Fibroblast of lung (primary cell): ENCODE measurements at regions not wholly inside any gene's neighbourhood (a gene's known extent, or its start where the extent isn't known, plus 50 kb on each side); places are given as distances from the start of the nearest gene placed in this dataset.

Source experiments
- DNase-seq, 2 donors: peaks; one replicate each; pipeline versions ENCODE4 v3.0.0 to v3.0.0-alpha.2; 2010; ENCODE audit warnings: low read depth in 2 of 2
- H2AFZ ChIP-seq: 2 replicates; pipeline ENCODE4 v1.5.1; 2012; ENCODE audit warnings: low read length, control low read depth, inconsistent platforms
- H3K27ac ChIP-seq: 2 replicates; pipeline ENCODE4 v1.5.1; 2011; ENCODE audit warnings: low read length, control low read depth; ENCODE audit not compliant: insufficient read depth
- H3K27me3 ChIP-seq: 2 replicates; pipeline ENCODE4 v1.5.1; 2011; ENCODE audit warnings: mild to moderate bottlenecking, low read length; ENCODE audit not compliant: control insufficient read depth, insufficient read depth
- H3K36me3 ChIP-seq: 2 replicates; pipeline ENCODE4 v1.5.1; 2011; ENCODE audit warnings: low read length; ENCODE audit not compliant: control insufficient read depth, insufficient read depth
- H3K4me1 ChIP-seq: 2 replicates; pipeline ENCODE4 v1.5.1; 2011; ENCODE audit warnings: low read length; ENCODE audit not compliant: control insufficient read depth, insufficient read depth; ENCODE audit errors: extremely low read depth
- H3K4me2 ChIP-seq: 2 replicates; pipeline ENCODE4 v1.5.1; 2011; ENCODE audit warnings: low read length, control low read depth; ENCODE audit not compliant: insufficient read depth; ENCODE audit errors: extremely low read depth
- H3K4me3 ChIP-seq, 4 experiments: fragments of 200-600 bp in 1 of 4; sonication (generic) in 1 of 4; replicated peaks in 1 of 4; 2 replicates each; pipeline ENCODE4 v1.5.1; 2011 to 2016; ENCODE audit warnings: low read length in 4 of 4, low read depth in 3 of 4, mild to moderate bottlenecking in 3 of 4, control low read depth in 2 of 4, inconsistent platforms in 1 of 4, mixed read lengths in 1 of 4; ENCODE audit not compliant: insufficient read depth in 1 of 4; ENCODE audit errors: control extremely low read depth in 1 of 4
- H3K79me2 ChIP-seq: 2 replicates; pipeline ENCODE4 v1.5.1; 2012; ENCODE audit warnings: mild to moderate bottlenecking, low read length, inconsistent platforms; ENCODE audit not compliant: control insufficient read depth, insufficient read depth
- H3K9ac ChIP-seq: 2 replicates; pipeline ENCODE4 v1.5.1; 2011; ENCODE audit warnings: mild to moderate bottlenecking, low read length, control low read depth; ENCODE audit not compliant: insufficient read depth
- H3K9me3 ChIP-seq: 2 replicates; pipeline ENCODE4 v1.5.1; 2012; ENCODE audit warnings: low read depth, low read length; ENCODE audit not compliant: control insufficient read depth, insufficient read depth
- H4K20me1 ChIP-seq: 2 replicates; pipeline ENCODE4 v1.5.1; 2011; ENCODE audit warnings: low read length; ENCODE audit not compliant: control insufficient read depth, insufficient read depth; ENCODE audit errors: extremely low read depth
- EZH2 ChIP-seq: IDR thresholded peaks from 2 replicates; pipeline ENCODE4 v1.5.1; 2012; ENCODE audit warnings: low read length, control low read depth, mild to moderate bottlenecking; ENCODE audit errors: missing control alignments
- TF ChIP-seq, protein P1 (sequence below), 2 donors: IDR thresholded peaks in 1 of 2; conservative IDR thresholded peaks in 1 of 2; 1 replicate in 1 of 2; 2 replicates in 1 of 2; pipeline ENCODE4 v1.5.1; 2011 to 2012; ENCODE audit warnings: low read length in 2 of 2, control low read depth in 1 of 2, inconsistent platforms in 1 of 2, low read depth in 1 of 2, mild to moderate bottlenecking in 1 of 2

GRCh38 chr11:122261546-122261945 is 145.5 kb upstream of the BLID start:
- TF ChIP-seq, protein P1, sequence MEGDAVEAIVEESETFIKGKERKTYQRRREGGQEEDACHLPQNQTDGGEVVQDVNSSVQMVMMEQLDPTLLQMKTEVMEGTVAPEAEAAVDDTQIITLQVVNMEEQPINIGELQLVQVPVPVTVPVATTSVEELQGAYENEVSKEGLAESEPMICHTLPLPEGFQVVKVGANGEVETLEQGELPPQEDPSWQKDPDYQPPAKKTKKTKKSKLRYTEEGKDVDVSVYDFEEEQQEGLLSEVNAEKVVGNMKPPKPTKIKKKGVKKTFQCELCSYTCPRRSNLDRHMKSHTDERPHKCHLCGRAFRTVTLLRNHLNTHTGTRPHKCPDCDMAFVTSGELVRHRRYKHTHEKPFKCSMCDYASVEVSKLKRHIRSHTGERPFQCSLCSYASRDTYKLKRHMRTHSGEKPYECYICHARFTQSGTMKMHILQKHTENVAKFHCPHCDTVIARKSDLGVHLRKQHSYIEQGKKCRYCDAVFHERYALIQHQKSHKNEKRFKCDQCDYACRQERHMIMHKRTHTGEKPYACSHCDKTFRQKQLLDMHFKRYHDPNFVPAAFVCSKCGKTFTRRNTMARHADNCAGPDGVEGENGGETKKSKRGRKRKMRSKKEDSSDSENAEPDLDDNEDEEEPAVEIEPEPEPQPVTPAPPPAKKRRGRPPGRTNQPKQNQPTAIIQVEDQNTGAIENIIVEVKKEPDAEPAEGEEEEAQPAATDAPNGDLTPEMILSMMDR (conservative IDR thresholded peaks at IDR 0.05 in 1 of 2, IDR thresholded peaks at IDR 0.05 in 1 of 2; ENCODE audit: low read depth in 1 of 2, low read length in 2 of 2) = no peak
- TF ChIP-seq EZH2 = no peak
- Histone ChIP-seq H4K20me1 (no peaks in the 10 kb centered on the region), H3K79me2 (no peaks in the 10 kb centered on the region), H3K36me3 (no peaks in the 10 kb centered on the region), H3K4me1 (no peaks in the 10 kb centered on the region), H3K9ac (no peak overlapping the region), H3K4me2 (no peak overlapping the region), H3K27ac (no peak overlapping the region), H3K9me3 (no peaks in the 10 kb centered on the region), H3K4me3 (no peak overlapping the region), H2AFZ (no peak overlapping the region), H3K27me3 (no peaks in the 10 kb centered on the region)
- DNase-seq = no peak

- no peaks in the 10 kb centered on the region for H3K79me2 ChIP-seq
- no peaks in the 10 kb centered on the region for H3K27me3 ChIP-seq
- H3K9me3 ChIP-seq = no peaks in the 10 kb centered on the region
- TF ChIP-seq EZH2 = no peak
- TF ChIP-seq, protein P1 (conservative IDR thresholded peaks at IDR 0.05 in 1 of 2, IDR thresholded peaks at IDR 0.05 in 1 of 2; ENCODE audit: low read depth in 1 of 2, low read length in 2 of 2) = no peak
- no peak overlapping the region for H3K4me2 ChIP-seq
- H3K4me3 ChIP-seq = no peak overlapping the region
- no peak for DNase-seq
- no peaks in the 10 kb centered on the region for H3K4me1 ChIP-seq
- H3K27ac ChIP-seq = no peak overlapping the region
- no peak overlapping the region for H2AFZ ChIP-seq
- no peaks in the 10 kb centered on the region for H3K36me3 ChIP-seq
- H3K9ac ChIP-seq = no peak overlapping the region
- H4K20me1 ChIP-seq = no peaks in the 10 kb centered on the region
Observed at GRCh38 chr11:122259195-122259821, 143.3 kb upstream of the BLID start.

DNA sequence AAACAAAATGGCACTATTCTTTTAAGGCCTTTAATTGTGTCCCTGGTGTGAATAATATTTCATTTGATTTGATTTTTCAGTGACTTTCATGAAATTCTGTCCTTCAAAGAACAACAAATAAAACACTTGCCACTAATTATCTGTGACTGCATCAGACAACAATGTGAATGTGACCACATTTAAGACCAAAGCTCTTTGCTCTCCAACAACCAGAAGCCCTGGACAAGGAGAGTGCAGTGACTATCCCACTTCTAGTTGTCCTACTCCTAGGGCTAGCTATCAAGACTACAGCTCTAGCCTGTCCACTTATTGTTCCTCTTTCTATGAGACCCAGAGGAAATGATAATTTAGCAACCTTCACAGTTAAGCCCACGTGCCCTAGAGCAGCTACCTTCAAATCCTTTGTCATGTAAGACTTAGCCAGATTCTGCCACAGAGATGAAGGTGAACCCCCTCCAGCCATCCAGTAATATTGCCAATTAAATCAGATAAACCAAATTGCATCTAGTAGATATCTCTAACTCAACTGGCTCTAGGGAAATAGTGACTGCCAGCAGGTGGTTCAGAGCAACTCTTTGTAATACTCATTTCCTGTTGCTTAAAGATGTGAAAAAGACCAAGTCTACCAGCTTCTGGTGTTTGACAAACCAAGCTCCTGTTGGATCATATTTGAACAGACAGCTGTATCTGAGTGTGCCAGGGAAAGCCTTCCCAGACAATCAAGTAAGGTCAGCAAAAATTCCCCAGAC is 142.6 kb upstream of the BLID start:
- peak in 1 of 2 donors; percentile 27 for DNase-seq
- TF ChIP-seq EZH2 = no peak
- TF ChIP-seq, protein P1 (conservative IDR thresholded peaks at IDR 0.05 in 1 of 2, IDR thresholded peaks at IDR 0.05 in 1 of 2; ENCODE audit: low read depth in 1 of 2, low read length in 2 of 2) = no peak
- H3K4me2 ChIP-seq = no peak overlapping the region

More for the DNA sequence above, 142.6 kb upstream of the BLID start:
- Histone ChIP-seq H3K27ac (no peak overlapping the region), H3K27me3 (no peaks in the 10 kb centered on the region), H3K36me3 (no peaks in the 10 kb centered on the region), H3K4me3 (no peak overlapping the region), H3K9me3 (no peaks in the 10 kb centered on the region), H2AFZ (no peak overlapping the region), H3K4me1 (no peaks in the 10 kb centered on the region), H4K20me1 (no peaks in the 10 kb centered on the region), H3K79me2 (no peaks in the 10 kb centered on the region), H3K9ac (no peak overlapping the region)
